Subcutaneous abdominal adipose tissue (tissue), 5 donors: ENCODE measurements at regions not wholly inside any gene's neighbourhood (a gene's known extent, or its start where the extent isn't known, plus 50 kb on each side); places are given as distances from the start of the nearest gene placed in this dataset.

ENCODE experiments used
- H3K27ac ChIP-seq: one replicate; pipeline ENCODE4 v1.7.0; 2013; ENCODE audit warnings: low read depth, mild to moderate bottlenecking, inconsistent platforms, low read length, moderate library complexity
- H3K27me3 ChIP-seq, 5 donors: one replicate each; pipeline ENCODE4 v1.7.0; 2013; ENCODE audit warnings: low read length in 5 of 5, inconsistent platforms in 1 of 5; ENCODE audit not compliant: control insufficient read depth in 5 of 5, insufficient read depth in 4 of 5
- H3K36me3 ChIP-seq, 5 donors: one replicate each; pipeline ENCODE4 v1.7.0; 2013; ENCODE audit warnings: low read length in 5 of 5; ENCODE audit not compliant: control insufficient read depth in 5 of 5, insufficient read depth in 5 of 5
- H3K4me1 ChIP-seq, 5 donors: one replicate each; pipeline ENCODE4 v1.7.0; 2013; ENCODE audit warnings: low read length in 5 of 5, mild to moderate bottlenecking in 3 of 5, moderate library complexity in 1 of 5; ENCODE audit not compliant: control insufficient read depth in 5 of 5, insufficient read depth in 5 of 5
- H3K4me3 ChIP-seq, 5 donors: one replicate each; pipeline ENCODE4 v1.7.0; 2013; ENCODE audit warnings: low read length in 5 of 5, low read depth in 1 of 5
- H3K9ac ChIP-seq, 5 donors: one replicate each; pipeline ENCODE4 v1.7.0; 2013; ENCODE audit warnings: low read length in 5 of 5, mild to moderate bottlenecking in 4 of 5, moderate library complexity in 3 of 5
- H3K9me3 ChIP-seq, 5 donors: one replicate each; pipeline ENCODE4 v1.7.0; 2013; ENCODE audit warnings: low read length in 5 of 5; ENCODE audit not compliant: control insufficient read depth in 5 of 5
- donor health status: healthy.
- donor health status: healthy.
- donor health status: healthy.
- donor health status: healthy.
- donor health status: healthy.

- no peaks in the 10 kb centered on the region for H3K9me3 ChIP-seq
- peaks cover 0 to 3% (median 0%) of the 10 kb centered on the region in 5 donors for H3K27me3 ChIP-seq
- no peak overlapping the region for H3K4me3 ChIP-seq
- H3K27ac ChIP-seq = no peak overlapping the region
- peaks cover 0 to 11% (median 2%) of the 10 kb centered on the region in 5 donors for H3K4me1 ChIP-seq
- H3K36me3 ChIP-seq = no peaks in the 10 kb centered on the region
- H3K9ac ChIP-seq = no peak overlapping the region
Observed at GRCh38 chr19:31959527-31960018, 385.8 kb upstream of the ZNF507 start.

- no peaks in the 10 kb centered on the region for H3K36me3 ChIP-seq
- no peak overlapping the region for H3K4me3 ChIP-seq
- peaks cover 0 to 11% (median 2%) of the 10 kb centered on the region in 5 donors for H3K4me1 ChIP-seq
- H3K9ac ChIP-seq = no peak overlapping the region
- peaks cover 0 to 3% (median 0%) of the 10 kb centered on the region in 5 donors for H3K27me3 ChIP-seq
- no peak overlapping the region for H3K27ac ChIP-seq
- H3K9me3 ChIP-seq = no peaks in the 10 kb centered on the region
Observed at GRCh38 chr19:31960474-31960873, 384.9 kb upstream of the ZNF507 start.

- Histone ChIP-seq H3K9me3 (no peaks in the 10 kb centered on the region), H3K27ac (no peak overlapping the region), H3K4me3 (no peak overlapping the region), H3K36me3 (no peaks in the 10 kb centered on the region), H3K27me3 (peaks cover 0 to 2% (median 0%) of the 10 kb centered on the region in 5 donors), H3K4me1 (peaks cover 0 to 11% (median 2%) of the 10 kb centered on the region in 5 donors), H3K9ac (no peak overlapping the region)
Observed at GRCh38 chr19:31961191-31961590, 384.2 kb upstream of the ZNF507 start.

GRCh38 chr19:31961667-31962066, 383.7 kb upstream of the ZNF507 start:
- peaks cover 0 to 9% (median under 1%) of the 10 kb centered on the region in 5 donors for H3K4me1 ChIP-seq
- H3K27me3 ChIP-seq = peaks cover 0 to 2% (median 0%) of the 10 kb centered on the region in 5 donors
- H3K9ac ChIP-seq = no peak overlapping the region

GRCh38 chr19:31962561-31962996, 382.8 kb upstream of the ZNF507 start:
- Histone ChIP-seq H3K9ac (no peak overlapping the region), H3K9me3 (no peaks in the 10 kb centered on the region), H3K36me3 (no peaks in the 10 kb centered on the region), H3K4me1 (peaks cover 0 to 7% (median 0%) of the 10 kb centered on the region in 5 donors), H3K27me3 (peaks cover 0 to 2% (median 0%) of the 10 kb centered on the region in 5 donors), H3K27ac (no peak overlapping the region), H3K4me3 (no peak overlapping the region)

More at GRCh38 chr19:31961667-31962066, 383.7 kb upstream of the ZNF507 start:
- no peaks in the 10 kb centered on the region for H3K36me3 ChIP-seq
- H3K27ac ChIP-seq = no peak overlapping the region
- H3K4me3 ChIP-seq = no peak overlapping the region
- H3K9me3 ChIP-seq = no peaks in the 10 kb centered on the region

GRCh38 chr19:31963746-31964145, 381.7 kb upstream of the ZNF507 start:
- Histone ChIP-seq H3K9ac (no peak overlapping the region), H3K9me3 (no peaks in the 10 kb centered on the region), H3K4me3 (no peak overlapping the region), H3K4me1 (peaks cover 0 to 7% (median 0%) of the 10 kb centered on the region in 5 donors), H3K27ac (no peak overlapping the region), H3K27me3 (peaks cover 0 to 2% (median 0%) of the 10 kb centered on the region in 5 donors), H3K36me3 (no peaks in the 10 kb centered on the region)

GRCh38 chr19:31969016-31969415, 376.4 kb upstream of the ZNF507 start:
- no peak overlapping the region for H3K9ac ChIP-seq
- peaks cover 0 to 4% (median 0%) of the 10 kb centered on the region in 5 donors for H3K27me3 ChIP-seq
- H3K36me3 ChIP-seq = no peaks in the 10 kb centered on the region
- peaks cover 0 to 3% (median 0%) of the 10 kb centered on the region in 5 donors for H3K9me3 ChIP-seq
- H3K4me3 ChIP-seq = no peak overlapping the region
- no peaks in the 10 kb centered on the region for H3K4me1 ChIP-seq
- H3K27ac ChIP-seq = no peak overlapping the region

- Histone ChIP-seq H3K27ac (no peak overlapping the region), H3K27me3 (peaks cover 0 to 5% (median 0%) of the 10 kb centered on the region in 5 donors), H3K9ac (no peak overlapping the region), H3K36me3 (no peaks in the 10 kb centered on the region), H3K4me1 (no peaks in the 10 kb centered on the region), H3K9me3 (peaks cover 0 to 3% (median 0%) of the 10 kb centered on the region in 5 donors), H3K4me3 (no peak overlapping the region)
Observed at GRCh38 chr19:31970027-31970461, 375.4 kb upstream of the ZNF507 start.

- no peak overlapping the region for H3K27ac ChIP-seq
- no peak overlapping the region for H3K4me3 ChIP-seq
- no peaks in the 10 kb centered on the region for H3K4me1 ChIP-seq
- peaks cover 0 to 5% (median 0%) of the 10 kb centered on the region in 5 donors for H3K27me3 ChIP-seq
- H3K9me3 ChIP-seq = peaks cover 0 to 3% (median 0%) of the 10 kb centered on the region in 5 donors
- H3K9ac ChIP-seq = no peak overlapping the region
- no peaks in the 10 kb centered on the region for H3K36me3 ChIP-seq
Observed at GRCh38 chr19:31974290-31974689, 371.1 kb upstream of the ZNF507 start.

- no peak overlapping the region for H3K27ac ChIP-seq
- peaks cover 0 to 3% (median 0%) of the 10 kb centered on the region in 5 donors for H3K9me3 ChIP-seq
- H3K36me3 ChIP-seq = no peaks in the 10 kb centered on the region
- no peaks in the 10 kb centered on the region for H3K4me1 ChIP-seq
- no peak overlapping the region for H3K4me3 ChIP-seq
- peaks cover 0 to 5% (median 0%) of the 10 kb centered on the region in 5 donors for H3K27me3 ChIP-seq
- H3K9ac ChIP-seq = no peak overlapping the region
Observed at GRCh38 chr19:31974941-31975340, 370.5 kb upstream of the ZNF507 start.
